Breast epithelium (tissue), 4 donors: ENCODE measurements at regions not wholly inside any gene's neighbourhood (a gene's known extent, or its start where the extent isn't known, plus 50 kb on each side); places are given as distances from the start of the nearest gene placed in this dataset.

ENCODE experiments used
- DNase-seq, 2 donors: peaks; one replicate each; pipeline ENCODE4 v3.0.0-alpha.2; 2019; ENCODE audit warnings: low spot score in 2 of 2
- H3K27ac ChIP-seq, 2 donors: fragments of 200-600 bp; sonication (generic) in 1 of 2; one replicate each; pipeline ENCODE4 v1.5.1; 2016 to 2019; ENCODE audit warnings: mild to moderate bottlenecking in 1 of 2
- H3K27me3 ChIP-seq, 2 donors: fragments of 200-600 bp; sonication (generic) in 1 of 2; one replicate each; pipeline versions ENCODE4 v1.5.1 to v1.6.0; 2017 to 2019; ENCODE audit warnings: control low read depth in 1 of 2, mild to moderate bottlenecking in 1 of 2
- H3K36me3 ChIP-seq: fragments of 200-600 bp; one replicate; pipeline ENCODE4 v1.5.1; 2019
- H3K4me1 ChIP-seq, 2 donors: fragments of 200-600 bp; sonication (generic); one replicate each; pipeline ENCODE4 v1.5.1; 2016 to 2019; ENCODE audit warnings: control low read depth in 1 of 2
- H3K4me3 ChIP-seq, 3 donors: fragments of 200-600 bp; sonication (generic); 1 replicate in 2 of 3; 2 replicates in 1 of 3; pipeline ENCODE4 v1.5.1; 2016 to 2019; ENCODE audit warnings: mild to moderate bottlenecking in 3 of 3, moderate library complexity in 2 of 3
- H3K9me3 ChIP-seq, 2 donors: fragments of 200-600 bp; sonication (generic) in 1 of 2; one replicate each; pipeline ENCODE4 v1.5.1; 2016 to 2019; ENCODE audit warnings: control low read depth in 1 of 2
- POLR2A ChIP-seq: fragments of 450-650 bp; IDR thresholded peaks from one replicate; pipeline ENCODE4 v1.6.1; 2016; ENCODE audit warnings: antibody characterized with exemption, mild to moderate bottlenecking, moderate library complexity
- POLR2AphosphoS5 ChIP-seq, 3 donors: sonication (generic); formaldehyde crosslinking; IDR thresholded peaks; one replicate each; pipeline ENCODE4 v1.6.1; 2017; ENCODE audit warnings: antibody characterized with exemption in 3 of 3
- intact Hi-C: fragments of 100-400 bp; cut with DNase I; formaldehyde crosslinking; loops from one replicate; pipeline ENCODE4 v1.15.1; 2023; ENCODE audit warnings: low total_unique reads
- TF ChIP-seq, protein P1 (sequence below), 3 donors: fragments of 450-650 bp; IDR thresholded peaks; one replicate each; pipeline ENCODE4 v1.5.1; 2016 to 2017; ENCODE audit warnings: antibody characterized with exemption in 3 of 3, mild to moderate bottlenecking in 3 of 3, moderate library complexity in 3 of 3

DNA sequence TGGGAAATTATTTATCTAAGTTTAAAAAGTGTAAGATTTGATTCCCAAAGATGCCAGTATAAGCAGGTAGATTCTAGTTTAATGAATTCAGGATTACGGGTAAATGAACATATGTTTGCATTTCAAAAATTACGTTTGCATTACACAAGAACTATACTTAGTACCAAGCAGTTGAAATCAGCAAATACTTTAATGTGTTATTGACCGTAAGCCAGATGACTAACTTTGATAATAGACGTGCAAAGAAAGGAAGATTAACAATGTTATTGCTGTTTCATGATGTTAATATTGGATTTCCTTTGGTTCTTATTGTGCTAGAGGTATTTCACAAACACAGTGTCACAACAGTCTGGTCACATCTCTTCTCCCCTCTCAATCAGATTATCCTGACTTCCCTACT is 294.7 kb downstream of the TDRD15 start:
- H3K27me3 ChIP-seq, result no peaks in the 10 kb centered on the region
- H3K9me3 ChIP-seq, result no peaks in the 10 kb centered on the region
- no peak overlapping the region for H3K27ac ChIP-seq
- H3K4me1 ChIP-seq, result no peaks in the 10 kb centered on the region
- TF ChIP-seq POLR2A, result no peak
- TF ChIP-seq, protein P1, sequence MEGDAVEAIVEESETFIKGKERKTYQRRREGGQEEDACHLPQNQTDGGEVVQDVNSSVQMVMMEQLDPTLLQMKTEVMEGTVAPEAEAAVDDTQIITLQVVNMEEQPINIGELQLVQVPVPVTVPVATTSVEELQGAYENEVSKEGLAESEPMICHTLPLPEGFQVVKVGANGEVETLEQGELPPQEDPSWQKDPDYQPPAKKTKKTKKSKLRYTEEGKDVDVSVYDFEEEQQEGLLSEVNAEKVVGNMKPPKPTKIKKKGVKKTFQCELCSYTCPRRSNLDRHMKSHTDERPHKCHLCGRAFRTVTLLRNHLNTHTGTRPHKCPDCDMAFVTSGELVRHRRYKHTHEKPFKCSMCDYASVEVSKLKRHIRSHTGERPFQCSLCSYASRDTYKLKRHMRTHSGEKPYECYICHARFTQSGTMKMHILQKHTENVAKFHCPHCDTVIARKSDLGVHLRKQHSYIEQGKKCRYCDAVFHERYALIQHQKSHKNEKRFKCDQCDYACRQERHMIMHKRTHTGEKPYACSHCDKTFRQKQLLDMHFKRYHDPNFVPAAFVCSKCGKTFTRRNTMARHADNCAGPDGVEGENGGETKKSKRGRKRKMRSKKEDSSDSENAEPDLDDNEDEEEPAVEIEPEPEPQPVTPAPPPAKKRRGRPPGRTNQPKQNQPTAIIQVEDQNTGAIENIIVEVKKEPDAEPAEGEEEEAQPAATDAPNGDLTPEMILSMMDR (IDR thresholded peaks at IDR 0.05), result no peak
- TF ChIP-seq POLR2AphosphoS5 (IDR thresholded peaks at IDR 0.05), result no peak
- intact Hi-C loops, result no loop called here
- no peaks in the 10 kb centered on the region for H3K36me3 ChIP-seq
- DNase-seq, result no peak
- no peak overlapping the region for H3K4me3 ChIP-seq

- TF ChIP-seq POLR2A (no peak), POLR2AphosphoS5 (IDR thresholded peaks at IDR 0.05) (no peak)
- TF ChIP-seq, protein P1 (IDR thresholded peaks at IDR 0.05), result no peak
- no peak overlapping the region for H3K4me3 ChIP-seq
- H3K36me3 ChIP-seq, result no peaks in the 10 kb centered on the region
- H3K27ac ChIP-seq, result no peak overlapping the region
- intact Hi-C loops, result no loop called here
- H3K9me3 ChIP-seq, result no peaks in the 10 kb centered on the region
- no peaks in the 10 kb centered on the region for H3K4me1 ChIP-seq
- DNase-seq, result no peak
- H3K27me3 ChIP-seq, result no peaks in the 10 kb centered on the region
Observed at GRCh38 chr2:21420553-21421335, 297.0 kb downstream of the TDRD15 start.

GRCh38 chr2:21422050-21422449 is 298.3 kb downstream of the TDRD15 start:
- Histone ChIP-seq H3K27ac (no peak overlapping the region), H3K4me3 (no peak overlapping the region), H3K27me3 (no peaks in the 10 kb centered on the region), H3K4me1 (no peaks in the 10 kb centered on the region), H3K36me3 (no peaks in the 10 kb centered on the region), H3K9me3 (no peaks in the 10 kb centered on the region)
- DNase-seq, result no peak
- TF ChIP-seq POLR2A (no peak), POLR2AphosphoS5 (IDR thresholded peaks at IDR 0.05) (no peak)
- TF ChIP-seq, protein P1 (IDR thresholded peaks at IDR 0.05), result no peak
- intact Hi-C loops, result no loop called here

DNA sequence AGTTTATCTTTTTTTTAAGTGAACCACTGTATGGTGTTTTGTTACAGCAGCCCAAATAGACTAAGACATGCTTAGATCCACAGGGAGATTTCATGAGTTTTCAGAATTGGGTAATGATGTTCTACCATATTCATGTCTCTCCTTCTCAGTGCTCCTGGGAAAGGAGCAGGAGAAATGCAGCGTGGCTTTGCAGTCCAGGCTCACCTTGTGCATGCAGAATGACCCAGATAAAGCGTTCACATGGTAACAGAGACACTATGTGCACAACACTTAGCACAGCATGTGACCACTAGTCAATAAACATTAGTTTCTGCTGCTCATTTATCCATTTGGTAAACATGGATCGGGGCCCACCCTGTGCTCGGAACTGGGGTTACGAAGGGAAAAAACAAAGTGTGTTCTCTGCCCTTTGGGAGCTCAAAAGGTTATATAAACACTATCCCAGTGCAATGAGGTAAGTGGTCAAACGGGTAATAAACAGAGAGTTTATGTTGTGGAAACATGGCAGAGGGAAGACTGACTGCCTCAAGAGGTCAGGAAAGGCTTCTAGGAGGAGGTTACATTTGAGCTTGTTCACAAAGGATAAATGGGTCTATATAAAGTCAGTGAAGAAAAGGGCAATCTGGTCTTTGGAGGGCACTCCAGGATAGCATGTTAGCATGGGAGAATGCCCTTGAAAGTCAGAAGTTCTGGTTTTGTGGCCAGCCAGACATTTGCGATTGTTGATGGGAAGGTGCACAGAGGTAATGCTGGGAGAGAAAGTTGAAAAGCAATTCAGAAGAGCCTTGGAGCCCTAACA is 299.2 kb downstream of the TDRD15 start:
- TF ChIP-seq, protein P1 (IDR thresholded peaks at IDR 0.05), result no peak
- no peak for TF ChIP-seq POLR2AphosphoS5 (IDR thresholded peaks at IDR 0.05)
- no peak for TF ChIP-seq POLR2A
- DNase-seq, result no peak
- Histone ChIP-seq H3K4me3 (no peak overlapping the region), H3K9me3 (no peaks in the 10 kb centered on the region), H3K27ac (no peak overlapping the region), H3K4me1 (no peaks in the 10 kb centered on the region), H3K27me3 (no peaks in the 10 kb centered on the region), H3K36me3 (no peaks in the 10 kb centered on the region)
- intact Hi-C loops, result no loop called here

DNA sequence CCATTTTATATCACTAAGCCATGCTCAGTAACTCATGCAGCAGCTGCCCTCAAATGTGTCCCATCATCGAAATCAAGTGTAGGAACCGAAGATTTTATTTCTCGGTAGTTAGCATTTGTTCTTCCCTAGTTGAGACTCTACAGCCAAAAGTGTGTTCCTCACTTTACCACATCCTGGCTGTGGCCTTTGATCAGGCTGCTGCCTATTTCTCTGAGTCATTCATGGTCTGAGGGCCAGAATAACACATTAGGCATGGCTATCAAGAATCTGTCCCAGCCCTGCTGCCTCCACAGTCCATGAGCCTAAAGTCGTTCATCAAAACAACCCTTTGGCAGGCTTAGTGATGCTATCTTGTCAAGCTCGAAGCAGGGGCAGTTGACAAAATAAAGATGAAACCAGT is 300.1 kb downstream of the TDRD15 start:
- no peaks in the 10 kb centered on the region for H3K27me3 ChIP-seq
- TF ChIP-seq, protein P1 (IDR thresholded peaks at IDR 0.05), result no peak
- TF ChIP-seq POLR2A (no peak), POLR2AphosphoS5 (IDR thresholded peaks at IDR 0.05) (no peak)
- intact Hi-C loops, result no loop called here
- no peak overlapping the region for H3K4me3 ChIP-seq
- H3K36me3 ChIP-seq, result no peaks in the 10 kb centered on the region
- no peaks in the 10 kb centered on the region for H3K9me3 ChIP-seq
- no peaks in the 10 kb centered on the region for H3K4me1 ChIP-seq
- no peak for DNase-seq
- no peak overlapping the region for H3K27ac ChIP-seq
